Vagina (tissue), 2 donors: ENCODE measurements at regions not wholly inside any gene's neighbourhood (a gene's known extent, or its start where the extent isn't known, plus 50 kb on each side); places are given as distances from the start of the nearest gene placed in this dataset.

Experiments
- POLR2A ChIP-seq, 2 donors: fragments of 450-650 bp; IDR thresholded peaks; one replicate each; pipeline ENCODE4 v1.6.1; 2017; ENCODE audit warnings: antibody characterized with exemption in 2 of 2, mild to moderate bottlenecking in 2 of 2, moderate library complexity in 2 of 2
- POLR2AphosphoS5 ChIP-seq, 2 donors: sonication (generic); formaldehyde crosslinking; IDR thresholded peaks; one replicate each; pipeline ENCODE4 v1.9.0; 2017; ENCODE audit warnings: antibody characterized with exemption in 2 of 2, mild to moderate bottlenecking in 2 of 2, low read depth in 1 of 2; ENCODE audit not compliant: insufficient read depth in 1 of 2
- TF ChIP-seq, protein P1 (sequence below), 3 experiments: fragments of 450-650 bp in 2 of 3; fragments of 200-600 bp in 1 of 3; sonication (generic) in 1 of 3; IDR thresholded peaks; one replicate each; pipeline ENCODE4 v1.5.1; 2017 to 2019; ENCODE audit warnings: antibody characterized with exemption in 3 of 3, mild to moderate bottlenecking in 2 of 3, moderate library complexity in 2 of 3

DNA sequence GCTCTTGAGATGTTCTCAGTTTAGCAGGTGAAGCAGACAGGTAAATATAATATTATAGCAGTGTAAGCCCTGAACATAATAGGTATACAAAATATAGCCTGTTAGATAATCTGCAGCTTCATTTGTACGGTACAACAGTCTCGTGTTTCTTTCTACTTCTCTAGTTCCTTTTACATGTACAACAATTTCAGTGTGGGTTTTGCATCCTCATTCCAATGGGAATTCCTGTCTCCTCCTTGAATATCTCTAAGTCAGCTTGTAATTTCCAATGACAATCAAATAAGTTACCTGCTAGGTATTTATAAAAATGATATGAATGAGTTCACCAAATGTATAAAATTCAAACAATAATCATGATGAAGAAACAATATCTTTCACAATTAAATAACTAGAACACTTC, 330.0 kb upstream of the RND3 start:
- TF ChIP-seq, protein P1, sequence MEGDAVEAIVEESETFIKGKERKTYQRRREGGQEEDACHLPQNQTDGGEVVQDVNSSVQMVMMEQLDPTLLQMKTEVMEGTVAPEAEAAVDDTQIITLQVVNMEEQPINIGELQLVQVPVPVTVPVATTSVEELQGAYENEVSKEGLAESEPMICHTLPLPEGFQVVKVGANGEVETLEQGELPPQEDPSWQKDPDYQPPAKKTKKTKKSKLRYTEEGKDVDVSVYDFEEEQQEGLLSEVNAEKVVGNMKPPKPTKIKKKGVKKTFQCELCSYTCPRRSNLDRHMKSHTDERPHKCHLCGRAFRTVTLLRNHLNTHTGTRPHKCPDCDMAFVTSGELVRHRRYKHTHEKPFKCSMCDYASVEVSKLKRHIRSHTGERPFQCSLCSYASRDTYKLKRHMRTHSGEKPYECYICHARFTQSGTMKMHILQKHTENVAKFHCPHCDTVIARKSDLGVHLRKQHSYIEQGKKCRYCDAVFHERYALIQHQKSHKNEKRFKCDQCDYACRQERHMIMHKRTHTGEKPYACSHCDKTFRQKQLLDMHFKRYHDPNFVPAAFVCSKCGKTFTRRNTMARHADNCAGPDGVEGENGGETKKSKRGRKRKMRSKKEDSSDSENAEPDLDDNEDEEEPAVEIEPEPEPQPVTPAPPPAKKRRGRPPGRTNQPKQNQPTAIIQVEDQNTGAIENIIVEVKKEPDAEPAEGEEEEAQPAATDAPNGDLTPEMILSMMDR (IDR thresholded peaks at IDR 0.05): no peak
- TF ChIP-seq POLR2AphosphoS5 (IDR thresholded peaks at IDR 0.05; ENCODE audit: insufficient read depth in 1 of 2, low read depth in 1 of 2) (no peak), POLR2A (IDR thresholded peaks at IDR 0.05) (no peak)
